Neural cell (in vitro differentiated cells): ENCODE measurements at regions not wholly inside any gene's neighbourhood (a gene's known extent, or its start where the extent isn't known, plus 50 kb on each side); places are given as distances from the start of the nearest gene placed in this dataset.

ENCODE experiments used
- H2AFZ ChIP-seq: fragments of 200-600, 300-800 bp; sonication (generic), shearing (Covaris generic); 2 replicates; pipeline ENCODE4 v1.6.0; 2014; ENCODE audit warnings: low read depth, mild to moderate bottlenecking, antibody characterized with exemption, low read length, moderate library complexity
- H3F3A ChIP-seq: fragments of 200-600 bp; shearing (Covaris generic); 2 replicates; pipeline ENCODE4 v1.6.1; 2016; ENCODE audit warnings: mild to moderate bottlenecking, moderate library complexity, mixed read lengths, antibody characterized with exemption, low read length; ENCODE audit not compliant: insufficient read depth, poor library complexity, severe bottlenecking
- H3K27ac ChIP-seq: fragments of 200-600, 300-800 bp; sonication (generic), shearing (Covaris generic); 2 replicates; pipeline ENCODE4 v1.5.1; 2014; ENCODE audit warnings: mild to moderate bottlenecking, low read length, moderate library complexity
- H3K27me3 ChIP-seq: fragments of 300-800, 200-600 bp; sonication (generic), shearing (Covaris generic); 2 replicates; pipeline ENCODE4 v1.6.0; 2014; ENCODE audit warnings: mild to moderate bottlenecking, low read depth, low read length, moderate library complexity; ENCODE audit not compliant: insufficient read depth
- H3K36me3 ChIP-seq: fragments of 300-800, 200-600 bp; sonication (generic), shearing (Covaris generic); 2 replicates; pipeline ENCODE4 v1.5.1; 2014; ENCODE audit warnings: mild to moderate bottlenecking, antibody characterized with exemption, low read length, moderate library complexity; ENCODE audit not compliant: insufficient read depth
- H3K4me2 ChIP-seq: fragments of 300-800, 200-600 bp; sonication (generic), shearing (Covaris generic); 2 replicates; pipeline ENCODE4 v1.6.0; 2014; ENCODE audit warnings: mild to moderate bottlenecking, low read length
- H3K4me3 ChIP-seq: fragments of 300-800, 200-600 bp; sonication (generic), shearing (Covaris generic); 2 replicates; pipeline ENCODE4 v1.5.1; 2014; ENCODE audit warnings: mild to moderate bottlenecking, low read length, moderate library complexity
- H3K79me2 ChIP-seq: fragments of 200-600 bp; shearing (Covaris generic); replicated peaks from 2 replicates; pipeline ENCODE4 v1.6.0; 2014; ENCODE audit warnings: mild to moderate bottlenecking, low read length, moderate library complexity; ENCODE audit not compliant: insufficient read depth
- H3K9ac ChIP-seq: fragments of 300-800, 200-600 bp; sonication (generic), shearing (Covaris generic); 2 replicates; pipeline ENCODE4 v1.6.1; 2016; ENCODE audit warnings: mild to moderate bottlenecking, low read length, mixed read lengths
- H3K9me2 ChIP-seq: fragments of 200-600 bp; shearing (Covaris generic); 2 replicates; pipeline ENCODE4 v1.6.1; 2016; ENCODE audit warnings: mild to moderate bottlenecking, low read length, mixed read lengths; ENCODE audit not compliant: insufficient read depth
- H3K9me3 ChIP-seq: fragments of 200-600, 300-800 bp; sonication (generic), shearing (Covaris generic); 2 replicates; pipeline ENCODE4 v1.6.1; 2016; ENCODE audit warnings: mild to moderate bottlenecking, mixed run types, low read length, moderate library complexity, mixed read lengths
- H4K20me1 ChIP-seq: fragments of 200-600 bp; shearing (Covaris generic); 2 replicates; pipeline ENCODE4 v1.6.1; 2016; ENCODE audit warnings: mild to moderate bottlenecking, mixed run types; ENCODE audit not compliant: insufficient read depth
- CTCF ChIP-seq: fragments of 450-650 bp; IDR thresholded peaks from 2 replicates; pipeline ENCODE4 v1.5.1; 2014; ENCODE audit warnings: antibody characterized with exemption, mild to moderate bottlenecking, moderate library complexity; ENCODE audit not compliant: poor library complexity, severe bottlenecking
- EP300 ChIP-seq: fragments of 450-650 bp; conservative IDR thresholded peaks from 2 replicates; pipeline ENCODE4 v1.6.1; 2014; ENCODE audit warnings: antibody characterized with exemption, mild to moderate bottlenecking, moderate library complexity; ENCODE audit not compliant: poor library complexity, severe bottlenecking
- EZH2 ChIP-seq: fragments of 200-600, 300-800 bp; shearing (Covaris generic), sonication (generic); IDR thresholded peaks from 2 replicates; pipeline ENCODE4 v1.6.1; 2014; ENCODE audit warnings: antibody characterized with exemption, low read length, borderline replicate concordance, mild to moderate bottlenecking; ENCODE audit not compliant: insufficient read depth, poor library complexity, severe bottlenecking
- MXI1 ChIP-seq: fragments of 450-650 bp; conservative IDR thresholded peaks from 2 replicates; pipeline ENCODE4 v1.6.1; 2014; ENCODE audit warnings: antibody characterized with exemption, mild to moderate bottlenecking; ENCODE audit not compliant: poor library complexity, severe bottlenecking
- POLR2AphosphoS5 ChIP-seq: IDR thresholded peaks from 2 replicates; pipeline ENCODE4 v1.6.1; 2012
- RAD21 ChIP-seq: fragments of 450-650 bp; conservative IDR thresholded peaks from 2 replicates; pipeline ENCODE4 v1.6.1; 2014; ENCODE audit warnings: antibody characterized with exemption, mild to moderate bottlenecking, moderate library complexity
- REST ChIP-seq: IDR thresholded peaks from 2 replicates; pipeline ENCODE4 v1.6.1; 2012; ENCODE audit warnings: borderline replicate concordance
- SMC3 ChIP-seq: fragments of 450-650 bp; conservative IDR thresholded peaks from 2 replicates; pipeline ENCODE4 v1.6.1; 2014; ENCODE audit warnings: antibody characterized with exemption, mild to moderate bottlenecking, moderate library complexity; ENCODE audit not compliant: poor library complexity
- TAF1 ChIP-seq: IDR thresholded peaks from 2 replicates; pipeline ENCODE4 v1.6.1; 2012; ENCODE audit warnings: low read depth

- Histone ChIP-seq H3K9ac (no peak overlapping the region), H3K4me2 (no peak overlapping the region), H3K27ac (no peak overlapping the region), H3K4me3 (no peak overlapping the region), H3K9me2 (no peaks in the 10 kb centered on the region), H3K9me3 (no peaks in the 10 kb centered on the region), H3K27me3 (no peaks in the 10 kb centered on the region), H3K36me3 (no peaks in the 10 kb centered on the region), H4K20me1 (no peaks in the 10 kb centered on the region), H2AFZ (no peak overlapping the region), H3F3A (no peaks in the 10 kb centered on the region), H3K79me2 (no peaks in the 10 kb centered on the region)
- TF ChIP-seq CTCF (no peak), SMC3 (no peak), TAF1 (no peak), EZH2 (no peak), EP300 (no peak), RAD21 (no peak)
Observed at GRCh38 chr12:14057895-14058294, 76.5 kb upstream of the GRIN2B start.

DNA sequence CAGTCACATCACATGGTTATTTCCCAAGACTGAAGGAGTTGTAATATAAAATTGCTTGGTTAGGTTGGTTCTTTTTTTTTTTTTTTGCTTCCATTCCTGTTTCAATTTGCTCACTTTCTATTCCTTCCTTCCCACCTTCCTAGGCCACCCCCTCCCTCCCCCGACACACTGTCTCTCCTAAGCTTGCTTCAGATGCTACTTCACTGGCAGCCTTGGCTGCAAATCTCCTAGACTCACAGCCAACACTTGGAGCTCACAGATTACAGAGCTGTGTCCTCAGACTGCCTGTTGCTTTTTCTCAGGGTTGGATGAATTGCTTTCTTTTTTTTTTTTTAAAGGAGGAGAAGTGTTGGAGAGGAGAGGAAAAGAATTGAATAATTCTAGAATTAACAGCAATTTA lies 77.3 kb upstream of the GRIN2B start:
- Histone ChIP-seq H3K4me3 (no peak overlapping the region), H3K36me3 (no peaks in the 10 kb centered on the region), H2AFZ (no peak overlapping the region), H3F3A (no peaks in the 10 kb centered on the region), H3K9me3 (no peaks in the 10 kb centered on the region), H3K9me2 (no peaks in the 10 kb centered on the region), H3K27ac (no peak overlapping the region), H3K9ac (no peak overlapping the region), H4K20me1 (no peaks in the 10 kb centered on the region), H3K27me3 (no peaks in the 10 kb centered on the region), H3K4me2 (no peak overlapping the region), H3K79me2 (no peaks in the 10 kb centered on the region)
- TF ChIP-seq MXI1 (no peak), CTCF (no peak), EP300 (no peak), EZH2 (no peak), SMC3 (no peak), TAF1 (no peak), POLR2AphosphoS5 (no peak), REST (no peak), RAD21 (no peak)
